ENCODE measurements at regions not wholly inside any gene's neighbourhood (a gene's known extent, or its start where the extent isn't known, plus 50 kb on each side); places are given as distances from the start of the nearest gene placed in this dataset.
"Not testable (repeated sequence)": the region's sequence is repeated elsewhere in the genome, so short reads cannot be mapped to it uniquely, and the experiment has no call there.

DNA sequence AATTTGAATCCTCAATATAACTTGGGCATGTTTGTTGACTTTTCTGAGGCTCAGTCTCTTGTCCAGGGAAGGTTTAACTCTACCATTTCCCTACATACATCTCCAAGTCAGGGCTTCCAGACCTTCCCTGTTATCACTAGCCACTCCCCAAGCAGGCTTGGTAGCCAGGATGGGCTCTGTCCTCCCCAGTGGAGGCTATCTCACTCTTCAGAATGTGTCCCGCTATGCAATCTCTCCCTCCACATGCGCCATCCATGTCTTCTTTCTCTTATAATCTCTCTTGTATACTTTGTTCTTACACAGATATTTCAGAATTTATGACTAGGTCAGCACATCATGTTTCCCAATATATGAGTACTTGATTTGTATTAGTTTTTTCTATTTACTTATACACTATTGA, 310.4 kb downstream of the HGF start:
- no peak for DNase-seq (ENCODE audit: extremely low spot score, unreplicated experiment)
- Mint-ChIP-seq H3K27ac (no peak overlapping the region), H3K4me1 (ENCODE audit: unreplicated experiment) (no peaks in the 10 kb centered on the region), H3K27me3 (no peaks in the 10 kb centered on the region), H3K4me3 (no peak overlapping the region), H3K36me3 (no peaks in the 10 kb centered on the region), H3K9me3 (no peaks in the 10 kb centered on the region)
- TF ChIP-seq, protein P1, sequence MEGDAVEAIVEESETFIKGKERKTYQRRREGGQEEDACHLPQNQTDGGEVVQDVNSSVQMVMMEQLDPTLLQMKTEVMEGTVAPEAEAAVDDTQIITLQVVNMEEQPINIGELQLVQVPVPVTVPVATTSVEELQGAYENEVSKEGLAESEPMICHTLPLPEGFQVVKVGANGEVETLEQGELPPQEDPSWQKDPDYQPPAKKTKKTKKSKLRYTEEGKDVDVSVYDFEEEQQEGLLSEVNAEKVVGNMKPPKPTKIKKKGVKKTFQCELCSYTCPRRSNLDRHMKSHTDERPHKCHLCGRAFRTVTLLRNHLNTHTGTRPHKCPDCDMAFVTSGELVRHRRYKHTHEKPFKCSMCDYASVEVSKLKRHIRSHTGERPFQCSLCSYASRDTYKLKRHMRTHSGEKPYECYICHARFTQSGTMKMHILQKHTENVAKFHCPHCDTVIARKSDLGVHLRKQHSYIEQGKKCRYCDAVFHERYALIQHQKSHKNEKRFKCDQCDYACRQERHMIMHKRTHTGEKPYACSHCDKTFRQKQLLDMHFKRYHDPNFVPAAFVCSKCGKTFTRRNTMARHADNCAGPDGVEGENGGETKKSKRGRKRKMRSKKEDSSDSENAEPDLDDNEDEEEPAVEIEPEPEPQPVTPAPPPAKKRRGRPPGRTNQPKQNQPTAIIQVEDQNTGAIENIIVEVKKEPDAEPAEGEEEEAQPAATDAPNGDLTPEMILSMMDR (conservative IDR thresholded peaks at IDR 0.05): no peak

- no peak for DNase-seq (ENCODE audit: extremely low spot score, unreplicated experiment)
- Mint-ChIP-seq H3K27me3 (no peaks in the 10 kb centered on the region), H3K4me3 (no peak overlapping the region)
These were observed 311.9 kb downstream of the HGF start for GRCh38 chr7:81457852-81458522.

DNA sequence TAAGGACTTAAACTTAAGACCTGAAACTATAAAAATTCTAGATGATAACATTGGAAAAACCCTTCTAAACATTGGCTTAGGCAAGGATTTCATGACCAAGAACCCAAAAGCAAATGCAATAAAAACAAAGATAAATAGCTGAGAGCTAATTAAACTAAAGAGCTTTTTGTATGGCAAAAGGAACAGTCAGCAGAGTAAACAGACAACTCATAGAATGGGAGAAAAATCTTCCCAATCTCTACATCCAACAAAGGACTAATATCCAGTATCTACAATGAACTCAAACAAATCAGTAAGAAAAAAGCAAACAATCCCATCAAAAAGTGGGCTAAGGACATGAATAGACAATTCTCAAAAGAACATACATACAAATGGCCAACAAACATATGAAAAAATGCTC, 316.1 kb downstream of the HGF start:
- not testable (repeated sequence) for H3K27me3 Mint-ChIP-seq; H3K9me3 Mint-ChIP-seq; DNase-seq (ENCODE audit: extremely low spot score, unreplicated experiment); H3K36me3 Mint-ChIP-seq; H3K27ac Mint-ChIP-seq; H3K4me3 Mint-ChIP-seq; H3K4me1 Mint-ChIP-seq (ENCODE audit: unreplicated experiment)

More at GRCh38 chr7:81457852-81458522, 311.9 kb downstream of the HGF start:
- Mint-ChIP-seq H3K4me1 (ENCODE audit: unreplicated experiment) (no peaks in the 10 kb centered on the region), H3K27ac (no peak overlapping the region), H3K36me3 (no peaks in the 10 kb centered on the region), H3K9me3 (no peaks in the 10 kb centered on the region)
- TF ChIP-seq, protein P1 (conservative IDR thresholded peaks at IDR 0.05): peak; percentile 75

- TF ChIP-seq, protein P1 (conservative IDR thresholded peaks at IDR 0.05): no peak
- Mint-ChIP-seq H3K27me3 (no peaks in the 10 kb centered on the region), H3K4me3 (no peak overlapping the region), H3K36me3 (no peaks in the 10 kb centered on the region), H3K27ac (no peak overlapping the region), H3K9me3 (no peaks in the 10 kb centered on the region), H3K4me1 (ENCODE audit: unreplicated experiment) (peaks cover 3% of the 10 kb centered on the region)
- no peak for DNase-seq (ENCODE audit: extremely low spot score, unreplicated experiment)
These were observed 320.7 kb downstream of the HGF start for GRCh38 chr7:81449105-81449504.

GRCh38 chr7:81447351-81447952, 322.4 kb downstream of the HGF start:
- no peak overlapping the region for H3K27ac Mint-ChIP-seq
- H3K36me3 Mint-ChIP-seq: no peaks in the 10 kb centered on the region

GRCh38 chr7:81446212-81446611, 323.6 kb downstream of the HGF start:
- Mint-ChIP-seq H3K27me3 (no peaks in the 10 kb centered on the region), H3K27ac (no peak overlapping the region), H3K36me3 (no peaks in the 10 kb centered on the region), H3K4me1 (ENCODE audit: unreplicated experiment) (peaks cover 3% of the 10 kb centered on the region), H3K4me3 (no peak overlapping the region), H3K9me3 (peaks cover 3% of the 10 kb centered on the region)
- TF ChIP-seq, protein P1 (conservative IDR thresholded peaks at IDR 0.05): no peak
- DNase-seq (ENCODE audit: extremely low spot score, unreplicated experiment): no peak

More at GRCh38 chr7:81447351-81447952, 322.4 kb downstream of the HGF start:
- H3K4me3 Mint-ChIP-seq: no peak overlapping the region
- H3K4me1 Mint-ChIP-seq (ENCODE audit: unreplicated experiment): peaks cover 3% of the 10 kb centered on the region
- H3K9me3 Mint-ChIP-seq: no peaks in the 10 kb centered on the region
- TF ChIP-seq, protein P1 (conservative IDR thresholded peaks at IDR 0.05): peak; percentile 73
- no peaks in the 10 kb centered on the region for H3K27me3 Mint-ChIP-seq
- no peak for DNase-seq (ENCODE audit: extremely low spot score, unreplicated experiment)

All from type B pancreatic cell (in vitro differentiated cells).